ENCODE measurements at regions not wholly inside any gene's neighbourhood (a gene's known extent, or its start where the extent isn't known, plus 50 kb on each side); places are given as distances from the start of the nearest gene placed in this dataset.

- ChIA-PET POLR2A (ENCODE audit: unreplicated experiment) (no interaction called here), CTCF (no interaction called here)
- Histone ChIP-seq H3K9ac (ENCODE audit: low read length) (no peak overlapping the region), H3K27ac (ENCODE audit: low read length) (no peak overlapping the region), H3K4me3 (ENCODE audit: low read length) (no peak overlapping the region), H3K79me2 (ENCODE audit: low read length) (no peaks in the 10 kb centered on the region), H3K4me2 (ENCODE audit: low read length) (no peak overlapping the region), H3K4me1 (ENCODE audit: insufficient read depth, low read length) (no peaks in the 10 kb centered on the region), H3K36me3 (ENCODE audit: low read depth, low read length) (no peaks in the 10 kb centered on the region), H3K9me2 (replicated peaks; ENCODE audit: low read length) (no peaks in the 10 kb centered on the region), H3K9me3 (ENCODE audit: low read length) (no peaks in the 10 kb centered on the region), H3K27me3 (ENCODE audit: low read length) (no peaks in the 10 kb centered on the region), H2AFZ (ENCODE audit: low read length) (0 out of 2 replicates have a peak overlapping the region, but pooled peaks have one; percentile 18), H4K20me1 (ENCODE audit: low read length) (no peaks in the 10 kb centered on the region), H3F3A (ENCODE audit: low read length, unreplicated experiment) (no peaks in the 10 kb centered on the region)
- DNase-seq (no peak), ATAC-seq (no peak)
- intact Hi-C loops (cut with micrococcal nuclease): no loop called here
- no TSS peak for BruUV-seq (replicated peaks)
- TF ChIP-seq CTCF (conservative IDR thresholded peaks at IDR 0.05; ENCODE audit: low read depth, low read length): no peak
- no peak for TF ChIP-seq EZH2phosphoT487 (IDR thresholded peaks at IDR 0.05; ENCODE audit: borderline replicate concordance, low read length)
- TF ChIP-seq EZH2 (IDR thresholded peaks at IDR 0.05; ENCODE audit: low read length, unreplicated experiment): no peak
Measured at GRCh38 chr7:79971058-79971457, 163.6 kb upstream of the GNAI1 start.

GRCh38 chr7:79968894-79969293 lies 165.7 kb upstream of the GNAI1 start:
- no peak for DNase-seq
- CTCF ChIA-PET: no interaction called here
- H3K4me1 ChIP-seq (ENCODE audit: insufficient read depth, low read length): no peaks in the 10 kb centered on the region
- ATAC-seq: no peak
- no TSS peak for BruUV-seq (replicated peaks)
- POLR2A ChIA-PET (ENCODE audit: unreplicated experiment): no interaction called here
- no peak overlapping the region for H2AFZ ChIP-seq (ENCODE audit: low read length)
- H3K79me2 ChIP-seq (ENCODE audit: low read length): no peaks in the 10 kb centered on the region
- intact Hi-C loops (cut with micrococcal nuclease): no loop called here
- no peak overlapping the region for H3K9ac ChIP-seq (ENCODE audit: low read length)
- TF ChIP-seq EZH2phosphoT487 (IDR thresholded peaks at IDR 0.05; ENCODE audit: borderline replicate concordance, low read length) (no peak), CTCF (conservative IDR thresholded peaks at IDR 0.05; ENCODE audit: low read depth, low read length) (no peak), EZH2 (IDR thresholded peaks at IDR 0.05; ENCODE audit: low read length, unreplicated experiment) (no peak)
- no peaks in the 10 kb centered on the region for H3K36me3 ChIP-seq (ENCODE audit: low read depth, low read length)
- no peaks in the 10 kb centered on the region for H3K9me3 ChIP-seq (ENCODE audit: low read length)
- H3F3A ChIP-seq (ENCODE audit: low read length, unreplicated experiment): no peaks in the 10 kb centered on the region
- no peak overlapping the region for H3K4me3 ChIP-seq (ENCODE audit: low read length)
- no peak overlapping the region for H3K4me2 ChIP-seq (ENCODE audit: low read length)
- H4K20me1 ChIP-seq (ENCODE audit: low read length): no peaks in the 10 kb centered on the region
- H3K9me2 ChIP-seq (replicated peaks; ENCODE audit: low read length): no peaks in the 10 kb centered on the region
- no peaks in the 10 kb centered on the region for H3K27me3 ChIP-seq (ENCODE audit: low read length)
- no peak overlapping the region for H3K27ac ChIP-seq (ENCODE audit: low read length)

GRCh38 chr7:79968077-79968648 lies 166.5 kb upstream of the GNAI1 start:
- TF ChIP-seq CTCF (conservative IDR thresholded peaks at IDR 0.05; ENCODE audit: low read depth, low read length) (no peak), EZH2 (IDR thresholded peaks at IDR 0.05; ENCODE audit: low read length, unreplicated experiment) (no peak), EZH2phosphoT487 (IDR thresholded peaks at IDR 0.05; ENCODE audit: borderline replicate concordance, low read length) (no peak)

More at GRCh38 chr7:79968077-79968648, 166.5 kb upstream of the GNAI1 start:
- no peak for DNase-seq
- Histone ChIP-seq H3K4me2 (ENCODE audit: low read length) (no peak overlapping the region), H3K79me2 (ENCODE audit: low read length) (no peaks in the 10 kb centered on the region), H3K9me2 (replicated peaks; ENCODE audit: low read length) (no peaks in the 10 kb centered on the region), H3K27ac (ENCODE audit: low read length) (no peak overlapping the region), H4K20me1 (ENCODE audit: low read length) (no peaks in the 10 kb centered on the region), H3K27me3 (ENCODE audit: low read length) (no peaks in the 10 kb centered on the region), H3K4me1 (ENCODE audit: insufficient read depth, low read length) (no peaks in the 10 kb centered on the region), H3K4me3 (ENCODE audit: low read length) (no peak overlapping the region), H3K36me3 (ENCODE audit: low read depth, low read length) (no peaks in the 10 kb centered on the region), H3K9me3 (ENCODE audit: low read length) (no peaks in the 10 kb centered on the region), H3F3A (ENCODE audit: low read length, unreplicated experiment) (no peaks in the 10 kb centered on the region), H3K9ac (ENCODE audit: low read length) (no peak overlapping the region), H2AFZ (ENCODE audit: low read length) (no peak overlapping the region)
- BruUV-seq (replicated peaks): no TSS peak
- POLR2A ChIA-PET (ENCODE audit: unreplicated experiment): no interaction called here
- CTCF ChIA-PET: no interaction called here
- ATAC-seq: no peak
- intact Hi-C loops (cut with micrococcal nuclease): no loop called here

Data from PC-3 (cell line).